Activated T-helper 17 cell treated with anti-CD3 and anti-CD28 coated beads, Interleukin-2, amount 50 U/mL, for 72 hours (primary cell): ENCODE measurements at regions not wholly inside any gene's neighbourhood (a gene's known extent, or its start where the extent isn't known, plus 50 kb on each side); places are given as distances from the start of the nearest gene placed in this dataset.

ENCODE experiments used
- ATAC-seq: fragments of 150-1000 bp; cut with Tn5 transposase; replicated peaks from 2 replicates; pipeline ENCODE4 v1.10.0; 2021; ENCODE audit warnings: mild to moderate bottlenecking, moderate library complexity
- H3K27ac Mint-ChIP-seq: one replicate; pipeline ENCODE4 v1.8.0; 2022; ENCODE audit warnings: mixed read lengths
- H3K27me3 Mint-ChIP-seq: one replicate; pipeline ENCODE4 v1.8.0; 2022; ENCODE audit warnings: mixed read lengths
- H3K36me3 Mint-ChIP-seq: one replicate; pipeline ENCODE4 v1.8.0; 2022; ENCODE audit warnings: low read depth, mild to moderate bottlenecking, mixed read lengths
- H3K4me1 Mint-ChIP-seq: one replicate; pipeline ENCODE4 v1.8.0; 2022; ENCODE audit warnings: mixed read lengths
- H3K4me3 Mint-ChIP-seq: one replicate; pipeline ENCODE4 v1.8.0; 2022; ENCODE audit warnings: mild to moderate bottlenecking, mixed read lengths
- H3K9me3 Mint-ChIP-seq: one replicate; pipeline ENCODE4 v1.8.0; 2022; ENCODE audit warnings: mixed read lengths

DNA sequence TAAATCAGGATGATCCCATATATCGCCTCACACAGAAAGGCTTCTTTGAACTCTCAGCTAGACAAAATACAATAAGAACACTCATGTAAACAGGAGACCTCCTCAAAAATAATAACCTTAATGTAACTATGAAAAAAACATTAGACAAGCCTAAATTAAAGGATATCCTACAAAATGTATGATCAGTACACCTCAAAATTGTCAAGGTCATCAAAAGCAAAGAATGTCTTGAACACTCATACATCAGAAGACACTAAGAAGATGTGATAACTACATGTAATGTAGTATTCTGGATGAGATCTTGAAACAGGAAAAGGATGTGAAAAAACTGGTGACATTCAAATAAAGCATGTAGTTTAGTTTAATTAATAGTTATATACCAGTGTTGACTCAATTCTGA lies 616.8 kb upstream of the ZEB2 start:
- Mint-ChIP-seq H3K4me3 (no peak overlapping the region), H3K9me3 (no peaks in the 10 kb centered on the region), H3K27ac (no peak overlapping the region), H3K4me1 (no peaks in the 10 kb centered on the region), H3K36me3 (no peaks in the 10 kb centered on the region), H3K27me3 (no peaks in the 10 kb centered on the region)
- ATAC-seq, result no peak

DNA sequence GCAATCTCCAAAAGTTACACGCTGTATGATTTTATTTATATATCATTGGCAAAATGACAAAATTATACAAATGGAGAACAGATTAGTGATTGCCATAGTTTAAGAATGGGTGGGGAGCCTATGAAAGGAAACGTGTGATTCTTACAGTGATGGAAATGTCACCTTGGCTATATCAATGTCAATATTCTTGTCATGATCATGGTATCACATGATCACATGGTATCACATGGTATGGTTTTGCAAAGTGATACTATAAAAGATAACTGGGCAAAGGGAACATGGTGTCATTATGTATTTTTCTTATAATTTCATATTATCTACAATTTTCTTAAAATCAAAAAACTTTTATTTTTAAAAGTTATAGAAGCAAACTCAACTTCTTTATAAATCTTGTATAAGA lies 606.2 kb upstream of the ZEB2 start:
- no peaks in the 10 kb centered on the region for H3K4me1 Mint-ChIP-seq
- no peak for ATAC-seq
- H3K9me3 Mint-ChIP-seq, result no peaks in the 10 kb centered on the region
- no peaks in the 10 kb centered on the region for H3K36me3 Mint-ChIP-seq
- no peak overlapping the region for H3K27ac Mint-ChIP-seq
- H3K4me3 Mint-ChIP-seq, result no peak overlapping the region
- H3K27me3 Mint-ChIP-seq, result peaks cover 5% of the 10 kb centered on the region

DNA sequence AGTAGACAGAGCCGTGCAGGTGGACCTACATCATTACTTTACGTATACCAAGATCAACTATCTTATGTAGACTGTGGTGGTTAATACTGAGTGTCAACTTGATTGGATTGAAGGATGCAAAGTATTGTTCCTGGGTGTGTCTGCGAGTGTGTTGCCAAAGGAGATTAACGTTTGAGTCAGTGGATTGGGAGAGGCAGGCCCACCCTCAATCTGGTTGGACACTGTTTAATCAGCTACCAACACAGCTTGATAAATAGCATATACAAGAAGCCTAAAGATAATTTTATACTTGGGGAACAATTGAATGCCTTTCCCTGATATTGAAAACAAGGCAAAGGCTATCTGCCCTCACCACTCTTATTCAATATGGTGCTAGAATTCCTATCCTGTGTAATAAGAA lies 604.2 kb upstream of the ZEB2 start:
- Mint-ChIP-seq H3K4me1 (no peaks in the 10 kb centered on the region), H3K27me3 (peaks cover 5% of the 10 kb centered on the region), H3K9me3 (no peaks in the 10 kb centered on the region)

DNA sequence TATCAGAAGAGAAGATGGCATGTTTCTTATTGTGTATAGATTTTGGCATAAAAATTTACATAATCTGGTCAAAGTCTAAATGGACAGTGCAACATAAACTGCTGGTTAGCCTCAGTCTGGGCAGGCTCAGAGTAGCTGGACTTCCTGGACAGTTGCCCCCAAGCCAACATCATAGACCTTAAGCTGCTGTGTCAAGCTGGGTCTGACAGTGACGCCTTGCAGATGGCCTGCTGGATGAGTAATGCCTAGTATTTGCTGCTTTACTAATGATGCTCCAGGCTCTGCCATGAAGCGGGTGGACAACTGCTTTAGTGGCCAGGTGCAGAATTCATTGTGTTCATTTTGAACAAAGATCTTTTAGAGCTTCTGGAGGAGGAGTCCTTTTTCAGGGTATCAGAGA lies 603.7 kb upstream of the ZEB2 start:
- no peaks in the 10 kb centered on the region for H3K4me1 Mint-ChIP-seq
- H3K36me3 Mint-ChIP-seq, result no peaks in the 10 kb centered on the region
- ATAC-seq, result no peak
- no peak overlapping the region for H3K4me3 Mint-ChIP-seq
- no peaks in the 10 kb centered on the region for H3K9me3 Mint-ChIP-seq
- H3K27ac Mint-ChIP-seq, result no peak overlapping the region
- peaks cover 5% of the 10 kb centered on the region for H3K27me3 Mint-ChIP-seq

More for the DNA sequence above, 604.2 kb upstream of the ZEB2 start:
- ATAC-seq, result no peak
- Mint-ChIP-seq H3K27ac (no peak overlapping the region), H3K36me3 (no peaks in the 10 kb centered on the region), H3K4me3 (no peak overlapping the region)

DNA sequence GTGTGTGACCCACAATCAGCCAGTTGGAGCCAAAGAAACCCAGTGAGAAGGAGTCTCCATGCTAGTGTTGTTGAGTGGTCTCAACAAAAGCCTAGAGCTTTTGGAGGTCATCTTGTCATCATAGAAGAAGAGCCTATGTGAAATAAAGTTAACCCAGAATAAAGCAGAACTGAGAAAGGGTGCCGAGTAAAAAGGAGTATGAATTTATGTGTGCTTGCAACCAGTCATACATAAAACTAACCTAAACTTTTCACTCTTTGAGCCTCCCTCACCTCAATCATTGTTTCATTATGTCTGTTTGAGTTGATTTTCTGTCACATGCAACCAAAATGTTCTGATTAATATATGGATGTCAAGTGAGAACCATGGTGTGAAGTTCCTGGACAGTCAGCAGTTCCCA lies 599.3 kb upstream of the ZEB2 start:
- H3K27ac Mint-ChIP-seq, result no peak overlapping the region
- peaks cover 5% of the 10 kb centered on the region for H3K27me3 Mint-ChIP-seq
- H3K36me3 Mint-ChIP-seq, result no peaks in the 10 kb centered on the region
- no peaks in the 10 kb centered on the region for H3K9me3 Mint-ChIP-seq
- ATAC-seq, result no peak
- no peaks in the 10 kb centered on the region for H3K4me1 Mint-ChIP-seq
- no peak overlapping the region for H3K4me3 Mint-ChIP-seq

DNA sequence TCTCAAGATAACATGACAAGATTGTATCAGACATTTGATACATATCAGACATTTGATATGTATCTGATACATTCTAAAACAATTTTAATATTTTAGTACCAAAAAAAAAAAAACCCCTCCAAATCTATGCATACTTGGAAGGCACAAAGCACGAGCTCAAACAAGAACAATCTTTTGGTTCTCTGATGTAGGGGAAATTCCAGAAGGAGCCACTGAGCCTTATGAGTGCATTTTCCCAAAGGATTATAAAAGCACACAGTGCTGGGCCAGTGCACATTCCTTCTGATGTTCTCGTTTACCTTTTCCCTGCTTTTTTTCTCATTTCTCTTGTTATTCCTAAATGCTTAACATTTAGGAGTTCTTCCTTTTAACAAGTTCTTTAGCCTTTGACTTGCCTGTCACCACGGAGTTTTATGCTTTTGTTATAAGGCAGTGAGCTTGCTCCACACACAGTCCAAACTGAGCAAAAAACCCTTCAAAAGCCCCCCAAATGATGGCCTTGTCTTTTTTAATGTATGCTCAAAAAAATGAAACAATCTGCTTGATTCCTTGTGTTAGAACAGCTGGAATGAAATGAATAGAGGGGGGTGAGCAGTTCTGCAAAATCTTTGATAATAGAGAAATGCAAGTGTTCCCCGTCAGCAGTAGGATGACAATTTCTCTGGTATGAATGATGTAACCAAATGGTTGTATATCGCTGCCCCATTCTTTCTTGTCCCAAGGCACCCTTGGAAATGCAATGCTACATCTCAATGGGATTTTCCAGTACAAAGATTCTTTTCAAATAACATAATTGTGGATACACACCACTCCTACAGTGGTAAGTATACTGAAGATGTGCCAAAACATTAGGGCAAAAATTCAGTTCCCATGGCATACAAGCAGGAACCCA lies 597.2 kb upstream of the ZEB2 start:
- no peaks in the 10 kb centered on the region for H3K27me3 Mint-ChIP-seq
- no peaks in the 10 kb centered on the region for H3K4me1 Mint-ChIP-seq
- ATAC-seq, result no peak
- no peak overlapping the region for H3K4me3 Mint-ChIP-seq
- H3K27ac Mint-ChIP-seq, result no peak overlapping the region
- H3K9me3 Mint-ChIP-seq, result no peaks in the 10 kb centered on the region
- H3K36me3 Mint-ChIP-seq, result no peaks in the 10 kb centered on the region

DNA sequence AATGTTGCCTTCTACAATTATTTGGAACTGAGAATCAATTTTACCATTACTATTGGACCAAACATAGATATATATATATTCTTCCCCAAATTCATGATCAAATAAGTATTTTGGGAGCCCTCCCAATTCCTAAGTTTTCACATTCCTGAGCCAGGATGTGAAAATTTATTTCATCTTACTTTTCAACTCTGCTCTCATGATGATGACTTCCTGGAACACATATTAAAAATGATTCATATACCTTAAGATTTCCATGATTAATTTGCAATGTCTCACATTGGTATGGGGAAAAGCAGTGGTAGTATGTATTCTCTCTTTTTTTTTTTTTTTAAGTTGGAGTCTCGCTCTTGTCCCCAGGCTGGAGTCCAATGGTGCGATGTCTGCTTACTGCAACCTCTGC lies 596.1 kb upstream of the ZEB2 start:
- Mint-ChIP-seq H3K9me3 (peaks cover 4% of the 10 kb centered on the region), H3K27ac (no peak overlapping the region), H3K36me3 (no peaks in the 10 kb centered on the region), H3K27me3 (peaks cover 4% of the 10 kb centered on the region), H3K4me1 (no peaks in the 10 kb centered on the region), H3K4me3 (no peak overlapping the region)
- no peak for ATAC-seq

DNA sequence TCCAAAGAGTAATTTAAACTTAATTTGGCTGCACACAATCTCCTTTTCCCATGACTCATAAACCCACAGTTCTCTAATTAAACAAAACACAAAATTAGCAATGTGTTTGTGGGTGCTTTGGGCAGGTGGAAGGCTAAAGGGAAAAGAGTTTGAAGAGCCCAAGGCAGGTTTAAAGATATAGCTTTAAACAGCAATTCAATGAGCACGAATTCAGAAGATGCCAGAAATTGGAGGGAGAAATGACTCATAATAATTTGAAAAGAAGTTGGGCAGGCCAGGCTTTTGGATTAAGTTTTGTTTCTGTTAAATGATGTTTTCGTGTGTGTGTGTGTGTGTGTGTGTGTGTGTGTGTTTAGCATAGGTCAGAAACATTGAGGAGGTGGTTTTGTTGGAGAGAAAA lies 594.8 kb upstream of the ZEB2 start:
- Mint-ChIP-seq H3K9me3 (peaks cover 4% of the 10 kb centered on the region), H3K27ac (no peak overlapping the region), H3K36me3 (no peaks in the 10 kb centered on the region), H3K27me3 (peaks cover 4% of the 10 kb centered on the region), H3K4me1 (no peaks in the 10 kb centered on the region), H3K4me3 (no peak overlapping the region)
- ATAC-seq, result no peak

DNA sequence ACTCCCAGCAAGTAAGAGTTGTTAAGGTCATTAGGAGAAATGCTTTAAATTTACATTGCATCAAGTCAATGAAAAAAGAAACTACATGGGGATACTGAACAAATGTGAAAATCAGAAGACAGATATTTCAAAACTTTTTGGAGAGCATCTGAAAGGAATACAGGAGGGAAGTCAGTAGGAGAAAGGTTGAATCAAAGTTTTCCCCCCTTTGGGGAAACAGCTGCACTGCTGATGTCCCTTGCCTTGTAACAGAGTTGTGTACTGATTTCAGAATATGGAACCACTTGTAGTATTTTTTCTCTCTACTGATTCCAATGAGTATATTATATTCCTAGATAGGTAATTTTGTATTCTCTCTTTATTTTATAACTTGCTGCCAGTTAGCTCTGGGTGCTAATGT lies 592.5 kb upstream of the ZEB2 start:
- H3K9me3 Mint-ChIP-seq, result peaks cover 7% of the 10 kb centered on the region
- no peaks in the 10 kb centered on the region for H3K36me3 Mint-ChIP-seq
- no peak overlapping the region for H3K4me3 Mint-ChIP-seq
- H3K27ac Mint-ChIP-seq, result no peak overlapping the region
- no peaks in the 10 kb centered on the region for H3K4me1 Mint-ChIP-seq
- ATAC-seq, result no peak
- H3K27me3 Mint-ChIP-seq, result peaks cover 4% of the 10 kb centered on the region

DNA sequence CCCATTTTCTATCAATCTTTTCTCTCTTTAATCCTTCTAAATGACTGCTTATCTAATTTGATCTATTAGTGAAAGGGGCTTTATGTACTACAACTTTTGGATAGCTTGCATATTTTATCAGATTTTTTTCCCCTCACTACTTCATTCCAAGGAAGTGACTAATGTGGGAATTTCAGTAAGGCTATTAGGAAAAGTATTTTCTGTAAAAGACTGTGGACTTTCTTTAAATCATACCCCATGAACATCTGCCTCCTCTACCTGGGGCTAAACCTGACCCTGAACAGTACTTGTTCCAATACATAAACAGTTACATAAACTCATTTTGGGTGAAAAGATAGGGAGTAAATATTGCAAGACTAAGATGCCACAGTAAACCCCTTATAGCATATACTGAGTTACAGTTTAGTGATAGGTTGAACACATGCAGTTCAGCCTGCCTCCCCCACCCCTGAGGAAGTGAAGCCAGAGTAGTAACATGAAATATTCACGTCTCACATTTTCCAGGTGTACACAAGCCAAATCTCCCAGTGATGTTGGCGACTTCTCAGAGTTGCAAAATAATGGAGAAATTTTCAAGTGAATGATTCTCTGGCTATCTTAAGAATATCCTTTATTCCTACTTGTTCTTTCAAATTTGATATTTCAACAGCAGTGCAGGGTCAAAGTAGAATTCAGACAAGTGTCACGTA lies 590.9 kb upstream of the ZEB2 start:
- Mint-ChIP-seq H3K4me3 (no peak overlapping the region), H3K9me3 (peaks cover 7% of the 10 kb centered on the region), H3K27ac (no peak overlapping the region), H3K27me3 (peaks cover 4% of the 10 kb centered on the region), H3K36me3 (no peaks in the 10 kb centered on the region), H3K4me1 (no peaks in the 10 kb centered on the region)
- no peak for ATAC-seq

DNA sequence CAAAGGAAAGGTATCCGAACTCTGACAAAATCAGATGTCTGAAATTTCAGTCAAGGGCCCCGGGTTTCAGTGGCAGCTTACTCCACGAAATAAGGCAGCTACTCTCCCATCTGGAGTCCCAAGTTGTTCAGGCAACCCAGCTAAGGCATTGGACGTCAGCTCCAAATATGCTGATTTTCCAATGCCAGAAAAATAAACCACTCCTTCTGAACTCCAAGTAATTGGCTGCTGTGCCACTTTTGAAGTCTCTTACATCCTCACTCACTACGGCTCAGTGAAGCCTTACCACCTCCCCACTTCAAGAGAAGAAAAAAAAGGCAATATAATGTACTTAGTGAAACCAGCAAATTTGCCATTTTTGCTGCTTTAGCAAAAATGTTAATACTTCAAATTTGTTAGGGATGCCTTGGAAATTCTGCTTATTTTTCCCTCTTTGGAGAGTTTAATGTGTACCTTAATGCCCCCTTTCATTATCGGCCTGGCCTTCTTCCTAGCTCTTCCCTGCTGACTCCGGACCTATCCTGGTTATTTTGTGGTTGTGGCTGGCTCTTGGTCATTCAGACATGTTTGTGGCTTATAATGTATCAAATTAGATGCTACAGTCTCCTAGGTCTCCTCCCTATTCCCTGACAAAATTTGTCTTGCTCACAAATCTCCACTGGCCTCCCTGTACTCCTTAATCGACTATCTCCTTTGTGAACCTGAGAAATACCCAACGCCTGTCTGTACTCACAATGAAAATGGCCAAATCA lies 589.2 kb upstream of the ZEB2 start:
- H3K4me3 Mint-ChIP-seq, result no peak overlapping the region
- no peaks in the 10 kb centered on the region for H3K36me3 Mint-ChIP-seq
- H3K27ac Mint-ChIP-seq, result no peak overlapping the region
- H3K4me1 Mint-ChIP-seq, result no peaks in the 10 kb centered on the region
- peaks cover 7% of the 10 kb centered on the region for H3K9me3 Mint-ChIP-seq
- peaks cover 4% of the 10 kb centered on the region for H3K27me3 Mint-ChIP-seq
- no peak for ATAC-seq

DNA sequence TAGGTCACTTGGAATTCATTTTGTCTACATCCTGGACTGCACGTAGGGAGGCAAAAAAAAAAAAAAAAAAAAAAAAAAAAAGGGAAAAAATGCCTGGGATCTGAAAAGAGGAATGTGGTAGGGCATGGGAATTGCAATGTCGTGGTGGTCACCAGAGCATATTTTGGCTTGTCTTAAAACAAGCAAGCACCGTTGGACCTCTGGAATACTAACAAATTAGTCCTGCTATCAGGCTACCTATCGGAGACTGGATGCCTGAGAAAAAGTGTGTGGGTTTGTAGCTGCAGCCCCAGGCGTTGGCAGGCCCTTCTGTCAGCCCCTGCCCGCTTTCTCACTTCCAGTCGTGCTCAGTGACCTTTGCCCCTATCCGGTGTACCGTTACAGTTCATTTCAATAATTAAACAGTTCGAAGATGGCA lies 588.5 kb upstream of the ZEB2 start:
- Mint-ChIP-seq H3K9me3 (peaks cover 7% of the 10 kb centered on the region), H3K27ac (no peak overlapping the region), H3K4me3 (no peak overlapping the region), H3K27me3 (peaks cover 4% of the 10 kb centered on the region), H3K36me3 (no peaks in the 10 kb centered on the region), H3K4me1 (no peaks in the 10 kb centered on the region)
- no peak for ATAC-seq

DNA sequence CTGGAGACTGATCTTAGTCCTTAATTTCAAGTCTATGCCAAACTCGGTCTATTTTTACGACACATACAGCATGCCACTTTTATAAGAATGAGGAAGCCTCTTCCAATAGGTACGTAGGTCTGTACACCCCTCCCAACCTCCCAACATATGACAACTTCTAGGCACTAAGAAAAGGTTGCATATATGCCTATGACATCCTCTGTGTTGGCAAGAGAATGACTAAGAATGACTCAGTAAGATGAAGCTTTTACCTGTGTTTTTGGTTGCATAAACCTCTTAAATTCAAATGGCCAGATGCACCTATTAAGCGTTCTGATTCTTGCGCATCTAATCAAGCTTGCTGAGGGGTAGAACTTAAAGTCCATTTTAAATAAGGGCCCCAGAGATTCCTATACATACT lies 586.4 kb upstream of the ZEB2 start:
- Mint-ChIP-seq H3K27ac (no peak overlapping the region), H3K4me1 (no peaks in the 10 kb centered on the region), H3K9me3 (peaks cover 6% of the 10 kb centered on the region), H3K27me3 (peaks cover under 1% of the 10 kb centered on the region), H3K36me3 (no peaks in the 10 kb centered on the region), H3K4me3 (no peak overlapping the region)
- ATAC-seq, result no peak

DNA sequence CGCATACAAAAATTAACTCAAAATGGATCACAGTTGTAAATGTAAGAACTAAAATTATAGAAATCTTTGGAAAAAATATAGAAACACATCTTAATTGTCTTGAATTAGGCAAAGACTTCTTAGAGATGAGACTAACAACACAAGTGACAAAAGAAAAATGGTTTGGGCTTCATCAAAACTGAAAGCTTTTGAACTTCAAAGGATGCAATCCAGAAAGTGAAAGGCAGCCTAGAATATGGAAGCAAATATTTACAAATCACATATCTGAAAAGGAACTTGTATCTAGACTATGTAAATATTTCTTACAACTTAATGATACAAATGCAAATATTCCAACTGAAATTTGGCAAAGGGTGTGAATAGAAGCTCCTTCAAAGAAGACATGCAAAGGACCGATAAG lies 582.8 kb upstream of the ZEB2 start:
- Mint-ChIP-seq H3K9me3 (peaks cover 3% of the 10 kb centered on the region), H3K4me1 (no peaks in the 10 kb centered on the region), H3K27me3 (peaks cover 3% of the 10 kb centered on the region), H3K36me3 (no peaks in the 10 kb centered on the region), H3K27ac (no peak overlapping the region), H3K4me3 (no peak overlapping the region)
- no peak for ATAC-seq

DNA sequence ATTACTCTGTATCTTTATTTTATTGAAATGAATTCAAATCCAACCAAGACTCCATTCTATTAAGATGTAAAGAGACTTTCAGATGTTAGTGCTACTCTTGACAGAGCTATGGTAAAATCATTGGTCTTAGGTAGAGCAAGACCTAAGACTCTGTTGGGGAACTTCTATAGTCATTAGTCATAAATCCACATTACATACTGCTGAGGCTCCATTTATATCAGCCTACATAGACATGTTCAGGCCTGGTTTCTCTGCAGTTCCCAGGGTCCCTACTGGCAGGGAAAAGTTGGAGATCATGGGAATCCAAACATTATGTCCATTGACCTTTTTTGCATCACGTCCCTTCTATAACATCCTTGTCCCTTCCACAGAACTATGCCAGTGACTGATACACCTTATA lies 580.4 kb upstream of the ZEB2 start:
- ATAC-seq, result no peak
- no peak overlapping the region for H3K27ac Mint-ChIP-seq
- peaks cover 6% of the 10 kb centered on the region for H3K27me3 Mint-ChIP-seq
- H3K9me3 Mint-ChIP-seq, result peaks cover 3% of the 10 kb centered on the region
- no peaks in the 10 kb centered on the region for H3K4me1 Mint-ChIP-seq
- H3K36me3 Mint-ChIP-seq, result no peaks in the 10 kb centered on the region
- H3K4me3 Mint-ChIP-seq, result no peak overlapping the region
